ENCODE measurements at regions not wholly inside any gene's neighbourhood (a gene's known extent, or its start where the extent isn't known, plus 50 kb on each side); places are given as distances from the start of the nearest gene placed in this dataset.

- no peak for TF ChIP-seq ZBTB33 (IDR thresholded peaks at IDR 0.05; ENCODE audit: borderline replicate concordance, low read depth)
- TF ChIP-seq RFX5 (IDR thresholded peaks at IDR 0.05; ENCODE audit: low read length), result no peak
- no peak for TF ChIP-seq POLR2AphosphoS5 (IDR thresholded peaks at IDR 0.05; ENCODE audit: low read depth, low read length)
- TF ChIP-seq CTCF (IDR thresholded peaks at IDR 0.05), result no peak
- no peak for TF ChIP-seq SIN3A (IDR thresholded peaks at IDR 0.05; ENCODE audit: borderline replicate concordance, low read depth, low read length)
- no peak for TF ChIP-seq EZH2phosphoT487 (IDR thresholded peaks at IDR 0.05; ENCODE audit: borderline replicate concordance, low read depth)
- no peak for TF ChIP-seq PBX3 (IDR thresholded peaks at IDR 0.05)
- no peak for TF ChIP-seq RXRA (IDR thresholded peaks at IDR 0.05; ENCODE audit: borderline replicate concordance, low read depth)
- no peak for TF ChIP-seq TCF12 (IDR thresholded peaks at IDR 0.05)
- TF ChIP-seq SMC3 (IDR thresholded peaks at IDR 0.05; ENCODE audit: low read depth, low read length), result no peak
These were observed 339.6 kb downstream of the NUF2 start for GRCh38 chr1:163661391-163661790.

Measured in SK-N-SH (cell line).